GM19238 (cell line): ENCODE measurements at regions not wholly inside any gene's neighbourhood (a gene's known extent, or its start where the extent isn't known, plus 50 kb on each side); places are given as distances from the start of the nearest gene placed in this dataset.

Experiments
- DNase-seq: peaks from one replicate; pipeline ENCODE4 v3.0.0; 2011; ENCODE audit warnings: low spot score; ENCODE audit not compliant: insufficient read length

DNA sequence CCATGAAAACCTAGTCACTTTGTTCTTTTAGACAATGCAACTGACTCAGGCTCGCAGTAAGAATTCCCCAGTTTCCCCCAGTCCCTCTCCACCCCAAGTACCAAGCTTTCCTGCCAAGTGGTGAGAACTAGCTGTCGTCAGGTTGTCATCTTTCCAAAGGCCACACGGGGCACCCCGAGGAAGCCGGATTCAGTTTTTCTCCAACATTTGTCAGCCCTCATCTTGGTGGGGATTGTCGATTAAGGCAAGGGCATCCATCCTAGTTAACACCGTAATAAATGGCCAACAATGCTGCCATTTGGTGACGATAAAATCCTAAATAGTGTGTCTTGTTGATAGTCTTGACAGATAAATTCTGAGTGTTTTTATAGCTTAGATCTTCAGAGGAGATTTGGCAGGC is 55.9 kb upstream of the PROX1 start:
- no peak for DNase-seq

DNA sequence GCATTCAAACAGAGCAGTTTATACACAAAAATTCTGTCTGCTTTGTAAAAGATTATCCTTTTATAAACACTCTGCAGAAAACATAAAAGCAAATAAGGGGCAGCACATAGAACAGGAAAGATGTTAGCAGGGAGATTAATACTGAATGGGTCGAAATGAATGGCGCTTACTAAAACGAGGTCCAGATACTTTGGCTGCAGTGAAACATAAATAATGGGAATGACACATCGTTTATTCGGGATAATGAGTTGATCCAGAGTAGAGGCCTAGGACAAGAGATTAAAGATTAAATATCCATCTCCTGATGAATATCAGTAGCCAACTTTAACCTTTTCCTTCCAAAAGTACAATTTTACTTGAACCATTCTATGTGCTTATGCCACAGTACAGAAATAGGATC is 54.4 kb upstream of the PROX1 start:
- no peak for DNase-seq

GRCh38 chr1:213934649-213935048 is 53.1 kb upstream of the PROX1 start:
- DNase-seq: no peak

GRCh38 chr1:213936571-213936970 is 51.2 kb upstream of the PROX1 start:
- no peak for DNase-seq
